Motor neuron (in vitro differentiated cells): ENCODE measurements at regions not wholly inside any gene's neighbourhood (a gene's known extent, or its start where the extent isn't known, plus 50 kb on each side); places are given as distances from the start of the nearest gene placed in this dataset.
"Not testable (repeated sequence)": the region's sequence is repeated elsewhere in the genome, so short reads cannot be mapped to it uniquely, and the experiment has no call there.

ENCODE experiments used
- ATAC-seq, 8 experiments: fragments of 200-7000 bp; cut with Tn5 transposase; replicated peaks in 6 of 8; 2 replicates each; pipeline ENCODE4 v1.8.0; 2021; ENCODE audit warnings: mild to moderate bottlenecking in 8 of 8, moderate library complexity in 8 of 8
- H3K27ac ChIP-seq, 2 donors: fragments of 250-450 bp; sonication (Bioruptor Pico); 2 replicates each; pipeline ENCODE4 v1.9.0; 2021; ENCODE audit warnings: antibody characterized with exemption in 2 of 2, mild to moderate bottlenecking in 2 of 2, moderate library complexity in 1 of 2
- H3K4me1 ChIP-seq, 2 donors: fragments of 250-450 bp; sonication (Bioruptor Pico); replicated peaks in 1 of 2; 2 replicates each; pipeline ENCODE4 v1.6.1; 2021; ENCODE audit warnings: antibody characterized with exemption in 2 of 2, mild to moderate bottlenecking in 2 of 2, moderate library complexity in 1 of 2
- H3K4me3 ChIP-seq, 5 donors: fragments of 250-450 bp; sonication (Bioruptor Pico); 2 replicates each; pipeline ENCODE4 v1.9.0; 2021; ENCODE audit warnings: antibody characterized with exemption in 5 of 5, mild to moderate bottlenecking in 5 of 5, moderate library complexity in 4 of 5
- WGBS, 10 experiments: fragments of 450-650 bp; shearing (Covaris generic); methylation state at CpG; one replicate each; pipeline ENCODE4 v1.0.0; 2022; 5-methylcytosine and 5-hydroxymethylcytosine counted together
- in situ Hi-C, 9 experiments: fragments of 400-800 bp; cut with MboI; loops; one replicate each; pipeline ENCODE4 v1.15.0; 2021; ENCODE audit warnings: low sequenced_read_pairs in 9 of 9, low pct_unique_long_range_greater_than_20kb in 2 of 9; ENCODE audit not compliant: unreplicated experiment in 9 of 9

DNA sequence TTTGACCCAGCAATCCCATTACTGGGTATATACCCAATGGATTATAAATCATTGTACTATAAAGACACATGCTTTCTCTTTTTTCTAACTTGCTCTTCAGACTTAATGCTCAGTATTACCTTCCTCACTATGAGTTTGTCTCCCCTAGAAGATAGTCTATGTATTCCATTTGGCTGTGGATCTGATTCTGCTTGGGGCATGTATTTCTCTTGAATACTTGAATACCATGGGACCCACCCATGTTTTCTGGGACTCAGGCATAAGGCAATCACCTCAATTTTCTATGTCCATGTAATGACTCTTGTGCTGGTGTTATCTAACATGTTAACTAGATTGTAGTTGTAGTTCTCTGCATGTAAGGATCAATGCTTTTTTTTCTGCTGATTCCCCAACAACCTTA lies 70.4 kb upstream of the PPM1H start:
- H3K27ac ChIP-seq: no peak overlapping the region
- no peaks in the 10 kb centered on the region for H3K4me1 ChIP-seq
- no peak overlapping the region for H3K4me3 ChIP-seq
- in situ Hi-C loops: no loop called here
- ATAC-seq: peak in 3 of 8 experiments; percentile 59 to 88 (median 79)

- Histone ChIP-seq H3K27ac (no peak overlapping the region), H3K4me3 (no peak overlapping the region), H3K4me1 (no peaks in the 10 kb centered on the region)
- in situ Hi-C loops: no loop called here
- ATAC-seq: no peak
- 34 to 99% (median 80%) methylated on average over 1 to 9 of the region's 22 CpGs; no CpG with 5 or more reads in 4 of the 10 experiments for WGBS, 10 experiments
These were observed 68.4 kb upstream of the PPM1H start for GRCh38 chr12:63003223-63003819.

DNA sequence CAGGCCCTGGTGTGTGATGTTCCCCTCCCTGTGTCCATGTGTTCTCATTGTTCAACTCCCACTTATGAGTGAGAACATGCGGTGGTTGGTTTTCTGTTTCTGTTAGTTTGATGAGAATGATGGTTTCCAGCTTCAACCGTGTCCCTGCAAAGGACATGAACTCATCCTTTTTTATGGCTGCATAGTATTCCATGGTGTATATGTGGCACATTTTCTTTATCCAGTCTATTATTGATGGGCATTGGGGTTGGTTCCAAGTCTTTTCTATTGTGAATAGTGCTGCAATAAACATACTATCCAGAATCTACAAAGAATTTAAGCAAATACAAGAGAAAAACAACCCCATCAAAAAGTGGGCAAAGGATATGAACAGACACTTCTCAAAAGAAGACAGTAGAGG lies 67.1 kb upstream of the PPM1H start:
- ATAC-seq, H3K27ac ChIP-seq, H3K4me1 ChIP-seq, in situ Hi-C loops, H3K4me3 ChIP-seq: not testable (repeated sequence)
- 40 to 85% (median 80%) methylated on average over 1 to 2 of the region's 2 CpGs; no CpG with 5 or more reads in 5 of the 10 experiments for WGBS, 10 experiments

- no peak overlapping the region for H3K4me3 ChIP-seq
- in situ Hi-C loops: no loop called here
- H3K27ac ChIP-seq: no peak overlapping the region
- H3K4me1 ChIP-seq: no peaks in the 10 kb centered on the region
- no peak for ATAC-seq
- 18 to 100% (median 100%) methylated on average over 1 of the region's 1 CpG for WGBS, 10 experiments
These were observed 63.5 kb upstream of the PPM1H start for GRCh38 chr12:62998454-62998853.

DNA sequence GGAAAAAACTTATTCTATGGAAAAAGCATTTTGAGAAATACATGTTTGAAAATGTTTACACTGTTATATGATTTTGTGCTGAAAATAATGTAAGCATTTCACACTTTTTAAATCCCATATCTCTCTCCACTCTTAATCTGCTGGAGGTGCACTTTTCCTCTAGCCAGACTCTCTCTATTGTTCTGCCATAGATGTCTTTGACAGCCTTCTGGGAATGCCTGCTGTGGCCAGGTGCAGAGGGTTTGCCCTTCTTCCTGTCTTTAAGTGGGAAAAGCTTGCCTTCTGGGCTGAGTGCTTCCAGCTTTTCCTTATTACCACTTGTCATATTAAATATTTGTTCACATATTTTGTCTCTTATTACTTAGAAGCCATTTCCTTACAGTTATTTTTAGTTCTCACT lies 60.1 kb upstream of the PPM1H start:
- in situ Hi-C loops: no loop called here
- H3K4me1 ChIP-seq: no peaks in the 10 kb centered on the region
- H3K4me3 ChIP-seq: no peak overlapping the region
- no peak for ATAC-seq
- H3K27ac ChIP-seq: no peak overlapping the region

GRCh38 chr12:62986844-62987243 lies 51.9 kb upstream of the PPM1H start:
- H3K4me3 ChIP-seq: no peak overlapping the region
- no peaks in the 10 kb centered on the region for H3K4me1 ChIP-seq
- no peak for ATAC-seq
- no peak overlapping the region for H3K27ac ChIP-seq
- in situ Hi-C loops: no loop called here
- 4 to 96% (median 41%) methylated on average over 2 of the region's 2 CpGs; no CpG with 5 or more reads in 1 of the 10 experiments for WGBS, 10 experiments
